ENCODE measurements at regions not wholly inside any gene's neighbourhood (a gene's known extent, or its start where the extent isn't known, plus 50 kb on each side); places are given as distances from the start of the nearest gene placed in this dataset.
"Not testable (repeated sequence)": the region's sequence is repeated elsewhere in the genome, so short reads cannot be mapped to it uniquely, and the experiment has no call there.

DNA sequence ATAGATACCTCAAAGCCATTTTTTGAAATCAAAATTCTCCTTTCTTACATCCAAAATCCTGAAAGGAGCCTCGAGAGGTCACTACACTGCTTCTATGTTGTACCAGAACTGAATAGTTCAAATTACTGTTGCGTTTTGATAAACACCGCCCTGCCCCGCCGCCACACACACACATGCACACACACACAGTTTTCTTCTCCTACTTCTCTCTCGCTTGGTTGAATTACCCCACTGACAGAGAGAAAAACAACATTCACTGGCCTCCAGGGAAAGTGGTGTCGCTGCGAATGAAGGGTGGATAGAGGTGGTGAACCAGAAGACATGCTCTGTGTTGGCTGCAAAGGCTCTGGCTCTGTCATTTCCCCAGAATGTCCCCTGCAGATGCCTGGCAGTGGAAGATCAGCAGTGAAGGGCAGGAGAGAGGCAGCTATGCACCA, 183.4 kb upstream of the RFC3 start:
- DNase-seq: no peak

DNA sequence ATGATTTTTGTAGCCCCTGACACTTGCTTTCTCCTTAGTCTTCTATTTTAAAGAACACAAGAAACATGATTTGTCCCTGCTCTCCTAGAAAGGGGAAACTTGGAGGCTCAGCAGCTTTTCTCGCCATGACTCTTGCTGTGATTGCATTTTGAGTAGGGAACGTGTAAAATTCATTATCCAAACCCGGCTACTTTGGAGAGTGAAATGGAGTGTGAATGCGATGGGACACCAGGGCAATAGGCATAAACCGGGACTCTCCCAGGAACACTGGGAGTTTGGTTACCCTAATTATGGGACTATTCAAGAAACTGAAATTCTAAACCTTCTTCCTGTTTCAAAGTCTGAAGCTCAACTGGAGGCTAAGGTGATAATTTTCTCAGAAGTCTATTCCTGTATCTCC, 181.7 kb upstream of the RFC3 start:
- no peak for DNase-seq

DNA sequence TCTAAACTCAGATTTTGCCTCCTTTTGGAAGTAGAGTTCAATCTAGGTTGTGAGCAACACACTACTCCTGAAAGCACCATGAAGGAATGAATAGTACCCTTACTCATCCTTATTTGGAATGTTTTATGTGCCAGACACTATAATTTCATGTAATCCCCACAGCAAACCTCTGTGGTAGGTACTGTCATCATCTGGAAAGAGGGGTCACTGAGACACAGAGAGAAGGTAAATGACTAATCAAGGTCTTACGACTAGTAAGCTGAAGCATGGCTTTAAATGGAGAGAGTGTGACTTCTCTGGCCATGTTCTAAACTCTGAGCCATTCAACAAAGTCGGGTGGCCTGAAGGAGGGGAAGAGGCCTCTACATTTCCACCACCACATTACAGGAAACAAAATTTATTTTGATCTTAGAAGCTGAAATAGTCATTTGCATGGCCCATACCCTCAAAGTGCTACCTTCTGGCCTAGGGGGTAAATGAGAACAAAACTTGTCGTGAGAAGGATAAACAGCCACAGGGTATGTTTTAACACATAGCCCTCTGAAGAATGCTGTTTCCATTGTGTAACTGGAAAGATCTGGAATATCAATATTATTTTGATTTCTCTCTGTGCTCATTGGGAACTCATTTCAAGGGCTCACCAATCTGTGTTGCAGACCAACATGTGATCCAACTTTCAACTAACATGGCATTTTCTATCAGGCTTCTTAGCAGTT, 180.8 kb upstream of the RFC3 start:
- DNase-seq: no peak

GRCh38 chr13:33637978-33638743, 179.8 kb upstream of the RFC3 start:
- no peak for DNase-seq

DNA sequence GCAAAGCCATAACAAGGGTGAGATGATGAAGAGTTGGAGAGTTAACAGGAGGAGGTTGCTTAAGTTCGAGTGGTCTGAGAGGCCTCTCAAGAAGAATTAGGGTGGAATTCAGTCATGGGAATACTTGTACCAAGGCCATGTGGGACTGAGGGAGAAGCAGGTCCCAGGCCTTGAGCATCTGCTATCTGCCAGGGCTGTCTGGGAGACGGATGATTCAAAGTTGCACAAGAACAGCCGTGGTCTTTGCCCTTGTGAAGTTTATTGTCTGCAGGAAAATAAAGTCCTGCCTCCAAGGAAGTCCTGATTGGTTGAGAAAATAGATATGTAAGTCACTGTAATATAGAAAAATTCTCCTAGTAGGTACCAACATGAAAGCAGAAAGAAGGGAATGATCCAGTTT, 178.8 kb upstream of the RFC3 start:
- no peak for DNase-seq

DNA sequence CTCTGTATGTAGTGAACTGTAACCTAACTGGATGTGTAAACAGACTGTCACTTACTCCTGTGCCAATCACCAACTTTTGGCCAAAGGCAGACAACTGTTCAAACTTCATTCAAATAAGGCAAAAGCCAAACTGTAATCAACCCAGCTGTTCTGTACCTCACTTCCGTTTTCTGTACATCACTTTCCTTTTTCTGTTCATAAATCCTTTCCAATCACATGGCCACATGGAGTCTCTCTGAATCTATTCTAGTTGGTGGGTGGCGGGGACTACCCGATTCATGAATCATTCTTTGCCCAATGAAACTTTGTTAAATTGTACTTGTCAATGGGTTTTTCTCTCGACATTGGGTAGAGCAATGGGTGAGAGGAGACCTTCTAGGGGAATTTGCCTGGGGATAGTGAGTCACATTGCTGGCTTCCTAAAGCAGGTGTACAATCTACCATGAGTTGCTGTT, 178.3 kb upstream of the RFC3 start:
- DNase-seq: no peak

DNA sequence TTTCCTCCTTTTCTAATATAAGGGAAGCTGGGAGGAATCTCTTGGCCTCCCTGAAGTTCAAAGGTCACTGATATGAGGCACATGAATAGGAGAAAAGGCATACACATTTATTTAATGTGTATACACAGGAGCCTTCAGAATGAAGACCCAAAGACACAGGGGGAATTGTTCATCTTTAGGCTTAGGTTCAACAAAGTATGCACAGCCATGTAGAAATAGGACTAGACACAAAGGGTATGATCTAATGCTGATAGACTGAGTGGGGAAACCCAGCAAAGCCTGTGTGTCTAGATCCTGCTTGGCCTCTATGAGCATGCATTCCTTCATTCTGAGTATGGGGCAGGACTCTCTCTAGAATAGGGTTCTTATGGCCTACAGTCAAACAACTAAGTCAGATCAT, 177.1 kb upstream of the RFC3 start:
- DNase-seq: no peak

DNA sequence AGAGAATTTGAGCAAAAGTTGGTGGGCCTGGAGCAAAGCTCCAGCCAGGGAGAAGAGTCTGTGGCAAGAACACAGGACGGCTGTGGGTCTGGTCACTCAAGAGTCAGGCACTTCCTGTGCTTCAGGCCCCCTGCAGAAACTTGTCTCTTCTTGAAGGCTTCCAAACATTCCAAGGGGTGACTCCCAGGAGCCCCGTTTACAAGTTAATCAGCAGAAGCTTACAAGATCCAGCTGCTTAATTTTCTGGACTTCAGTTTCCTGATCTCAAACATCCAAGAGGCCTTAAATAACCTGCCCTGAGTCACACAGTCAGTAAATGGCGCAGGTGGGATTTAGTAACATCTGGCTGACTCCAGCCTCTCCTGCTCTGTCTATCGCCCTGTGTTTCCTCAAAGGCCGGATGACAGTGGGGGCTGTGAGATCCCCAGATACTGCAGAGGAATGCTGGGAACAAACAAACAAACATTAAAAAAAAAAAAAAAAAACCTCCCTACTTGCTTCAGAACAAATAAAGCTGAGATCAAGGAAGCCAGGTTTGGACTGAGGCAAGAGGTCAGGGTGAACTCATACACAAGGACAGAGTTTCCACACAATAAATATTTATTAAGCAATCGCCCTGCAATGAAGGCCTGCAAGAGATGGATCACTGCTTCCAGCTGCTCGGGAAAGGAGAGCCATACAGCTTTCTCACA, 175.4 kb upstream of the RFC3 start:
- no peak for DNase-seq

GRCh38 chr13:33644581-33645543, 173.1 kb upstream of the RFC3 start:
- DNase-seq: no peak

DNA sequence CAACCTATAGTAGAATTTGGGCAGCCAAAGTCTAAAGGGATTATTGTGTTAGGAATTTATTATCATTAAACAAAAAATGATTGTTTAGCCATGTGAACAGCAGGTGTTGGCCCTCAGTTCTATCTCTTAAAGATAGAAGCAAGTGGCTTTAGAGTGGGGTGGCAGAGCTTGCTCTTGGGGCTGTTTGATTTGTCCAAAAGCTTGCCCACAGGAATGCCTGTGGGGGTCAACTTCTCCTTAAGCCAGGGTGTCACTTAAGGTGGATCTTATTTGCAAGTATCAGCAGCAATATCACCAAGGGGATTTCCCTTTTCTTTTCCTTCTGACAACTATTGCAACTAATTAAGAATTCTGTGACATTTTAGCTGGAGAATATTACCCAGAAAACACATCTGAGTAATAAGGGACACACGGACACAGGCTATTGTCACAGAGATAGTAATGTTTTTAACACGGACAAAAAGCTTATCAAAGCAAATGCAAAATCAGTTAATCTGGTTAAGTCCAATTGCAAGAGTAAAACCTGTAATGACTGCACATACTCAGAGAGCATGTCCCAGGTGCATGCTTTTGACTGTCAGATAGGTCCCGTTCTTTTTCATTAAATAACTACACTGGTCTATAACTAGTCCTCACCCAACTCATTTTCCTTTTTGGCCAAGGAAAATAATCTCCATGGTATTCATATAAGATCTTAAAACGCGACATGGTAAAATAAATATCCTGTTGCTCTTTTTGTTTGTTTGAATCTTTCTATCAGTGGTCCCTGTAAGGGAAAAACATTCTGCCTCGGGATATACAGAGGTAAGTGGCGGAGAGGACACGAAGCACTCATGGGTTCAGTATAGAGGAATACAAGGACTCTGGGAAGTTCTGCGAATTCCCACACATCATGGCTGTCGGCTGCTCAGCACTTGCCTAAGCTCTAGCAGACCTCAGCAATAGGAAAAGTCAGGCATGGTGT, 172.1 kb upstream of the RFC3 start:
- no peak for DNase-seq

DNA sequence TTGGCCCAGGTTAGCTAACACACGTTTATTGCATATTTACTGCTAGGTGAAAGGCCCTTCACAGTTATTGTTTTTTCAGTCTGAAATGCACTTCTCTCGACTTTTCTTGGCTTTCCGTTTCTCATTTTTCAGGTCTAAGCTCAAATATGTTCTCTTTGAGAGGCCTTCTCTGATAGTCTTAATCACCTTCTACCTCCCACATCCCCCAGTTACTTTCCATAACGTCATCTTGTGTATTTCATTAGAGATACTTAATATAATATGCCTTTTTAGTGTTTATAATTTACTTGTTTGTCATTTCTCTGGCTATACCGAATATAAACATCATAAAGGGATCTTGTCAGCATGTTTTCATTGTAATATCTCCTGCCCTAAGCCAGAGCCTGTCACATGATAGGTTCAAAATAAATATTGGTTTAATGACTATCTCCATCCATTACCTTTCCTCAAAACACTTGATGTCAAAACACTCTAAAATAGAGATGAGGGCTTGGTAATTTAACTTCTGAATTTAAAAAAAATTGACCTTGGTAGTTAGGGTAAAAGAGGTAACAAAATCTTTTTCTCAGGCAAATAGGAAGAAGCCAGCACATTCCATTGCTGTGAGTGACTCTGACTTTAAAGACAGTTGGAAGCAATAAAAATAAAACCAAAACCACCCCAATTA, 168.6 kb upstream of the RFC3 start:
- DNase-seq: no peak

DNA sequence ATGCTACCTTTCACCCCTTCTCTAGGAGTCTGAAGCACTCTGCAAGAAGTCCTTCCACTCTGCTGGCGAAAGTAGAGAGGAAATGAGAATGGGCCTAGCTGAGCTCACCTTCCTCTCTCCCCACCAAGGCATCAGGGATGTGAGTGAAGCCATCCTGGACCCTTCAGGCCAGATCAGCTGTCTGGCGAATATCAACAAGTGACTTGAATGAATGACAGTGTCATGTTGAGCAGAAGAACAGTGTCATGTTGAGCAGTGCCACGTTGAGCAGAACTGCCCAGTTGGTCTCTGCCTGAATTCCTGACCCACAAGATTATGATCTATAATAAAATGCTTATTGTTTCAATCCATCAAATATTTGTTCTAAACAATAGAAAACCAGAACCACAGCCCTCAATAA, 166.2 kb upstream of the RFC3 start:
- DNase-seq: no peak

- no peak for DNase-seq
These were observed 160.7 kb upstream of the RFC3 start for GRCh38 chr13:33657274-33657673.

GRCh38 chr13:33659466-33659865, 158.5 kb upstream of the RFC3 start:
- no peak for DNase-seq

DNA sequence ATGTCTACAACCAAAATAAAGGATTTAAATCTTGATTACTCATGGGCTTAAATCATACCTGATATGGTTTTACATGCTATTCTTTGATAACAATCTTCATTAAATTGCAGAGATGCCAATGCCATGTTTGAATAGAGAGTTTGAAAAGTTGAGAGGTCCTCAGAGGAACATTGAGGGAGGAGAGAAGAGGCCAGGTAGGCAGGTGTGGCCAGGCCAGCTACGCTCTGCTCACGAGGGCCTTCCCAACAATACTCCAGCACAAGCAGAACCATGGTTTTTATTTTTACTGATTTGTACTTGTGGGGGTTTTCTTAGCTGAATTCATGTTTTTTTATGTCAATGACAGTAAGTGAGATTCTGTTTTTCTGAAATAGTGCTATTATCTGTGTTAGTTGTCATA, 158.1 kb upstream of the RFC3 start:
- no peak for DNase-seq

- DNase-seq: no peak
These were observed 155.6 kb upstream of the RFC3 start for GRCh38 chr13:33662392-33662791.

GRCh38 chr13:33665626-33666175, 152.2 kb upstream of the RFC3 start:
- DNase-seq: no peak

DNA sequence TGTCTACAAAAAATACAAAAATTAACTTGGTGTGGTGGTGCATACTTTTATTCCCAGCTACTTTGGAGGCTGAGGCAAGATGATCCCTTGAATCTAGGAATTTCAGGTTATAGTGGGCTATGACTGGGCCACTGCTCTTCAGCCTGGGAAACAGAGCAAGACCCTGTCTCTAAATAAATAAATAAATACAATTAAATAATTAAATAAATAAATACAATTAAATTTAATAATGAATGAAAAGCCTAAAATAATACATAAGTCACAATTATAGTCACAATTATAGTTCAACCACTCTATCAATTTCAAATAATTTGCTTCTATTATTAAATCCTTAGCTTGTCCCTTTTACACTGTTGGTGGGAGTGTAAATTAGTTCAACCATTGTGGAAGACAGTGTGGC, 146.4 kb upstream of the RFC3 start:
- no peak for DNase-seq

GRCh38 chr13:33672022-33672421, 145.9 kb upstream of the RFC3 start:
- not testable (repeated sequence) for DNase-seq

All from NCI-H1694 (cell line).